HG03558 (cell line): ENCODE measurements at regions not wholly inside any gene's neighbourhood (a gene's known extent, or its start where the extent isn't known, plus 50 kb on each side); places are given as distances from the start of the nearest gene placed in this dataset.
"Not testable (repeated sequence)": the region's sequence is repeated elsewhere in the genome, so short reads cannot be mapped to it uniquely, and the experiment has no call there.

Source experiments
- ATAC-seq: cut with Tn5 transposase; IDR thresholded peaks from one replicate; pipeline ENCODE4 v1.9.1; 2021; ENCODE audit warnings: moderate number of reproducible peaks; ENCODE audit not compliant: unreplicated experiment; ENCODE audit errors: extremely low read depth

DNA sequence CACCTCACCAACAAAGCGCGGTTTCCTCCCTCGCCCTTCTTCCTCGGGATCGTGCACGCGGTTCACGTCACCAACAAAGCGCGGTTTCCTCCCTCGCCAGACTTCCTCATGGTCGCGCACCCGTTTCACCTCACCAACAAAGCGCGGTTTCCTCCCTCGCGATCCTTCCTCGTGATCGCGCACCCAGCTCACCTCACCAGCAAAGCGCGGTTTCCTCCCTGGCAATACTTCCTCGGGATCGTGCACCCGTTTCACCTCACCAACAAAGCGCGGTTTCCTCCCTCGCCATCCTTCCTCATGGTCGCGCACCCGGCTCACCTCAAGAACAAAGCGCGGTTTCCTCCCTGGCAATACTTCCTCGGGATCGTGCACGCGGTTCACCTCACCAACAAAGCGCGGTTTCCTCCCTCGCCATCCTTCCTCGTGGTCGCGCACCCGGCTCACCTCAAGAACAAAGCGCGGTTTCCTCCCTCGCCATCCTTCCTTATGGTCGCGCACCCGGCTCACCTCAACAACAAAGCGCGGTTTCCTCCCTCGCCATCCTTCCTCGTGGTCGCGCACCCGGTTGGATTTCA is 565.9 kb upstream of the PFKP start:
- ATAC-seq: not testable (repeated sequence)

DNA sequence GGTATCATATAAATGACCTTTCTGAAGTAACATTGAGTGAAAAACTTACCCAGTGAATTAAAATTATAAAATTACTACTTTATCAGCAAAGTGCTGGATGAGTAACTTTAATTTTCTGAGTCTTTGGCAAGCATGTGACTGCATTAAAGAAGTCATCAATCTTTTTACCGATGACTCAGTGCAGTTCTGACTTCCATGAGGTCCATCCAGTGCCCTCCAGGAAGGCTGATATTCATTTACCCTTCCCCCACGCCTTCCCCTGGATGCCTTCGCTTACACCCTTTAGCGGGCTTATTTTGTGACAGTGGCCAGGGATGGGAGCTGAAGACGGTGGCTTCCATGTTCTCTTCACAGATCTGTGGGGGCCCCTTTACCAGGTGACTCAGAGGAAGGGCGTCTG is 572.9 kb upstream of the PFKP start:
- no peak for ATAC-seq

DNA sequence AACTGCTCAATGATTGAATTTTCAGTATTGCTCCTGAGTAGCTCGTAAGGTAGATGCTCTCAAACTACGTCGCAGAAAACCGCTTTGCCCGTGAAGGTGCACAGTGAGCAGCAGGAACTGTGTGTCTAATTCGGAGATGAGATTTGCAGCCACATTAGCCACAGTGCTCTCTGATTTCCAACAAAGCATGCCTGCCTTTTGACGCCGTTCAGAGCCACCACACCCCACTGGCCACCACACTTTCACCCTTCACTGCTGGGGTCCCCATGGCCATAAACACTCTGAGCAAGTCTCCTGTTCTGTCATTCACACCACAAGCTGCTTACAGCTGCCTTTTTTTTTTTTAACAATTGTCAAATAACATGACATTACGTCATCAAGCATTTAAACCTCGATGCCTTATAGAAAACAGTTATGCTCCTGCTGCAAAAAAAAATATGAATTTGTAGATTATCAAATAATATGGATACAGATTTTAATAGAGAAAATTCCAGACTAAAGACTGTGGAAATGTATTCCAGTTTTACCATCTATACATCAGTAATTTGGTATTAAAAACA is 578.8 kb upstream of the PFKP start:
- ATAC-seq: no peak

DNA sequence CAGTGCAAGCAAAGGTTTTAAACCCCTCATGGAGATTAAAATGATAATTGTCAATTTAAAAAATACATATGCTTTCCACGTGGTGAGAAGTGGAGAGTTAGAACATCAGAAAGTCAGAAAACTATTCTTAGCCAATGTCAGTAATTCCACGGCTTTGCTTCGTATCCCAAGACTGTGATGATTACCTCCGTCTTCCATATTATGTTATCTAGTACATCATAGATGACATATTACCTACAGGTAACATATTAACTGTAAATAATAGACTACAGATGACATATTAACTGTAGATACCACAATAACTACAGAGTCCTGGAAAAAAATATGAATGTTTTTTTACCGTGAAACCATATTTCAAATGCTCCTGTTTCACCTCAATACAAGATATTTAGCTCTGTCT is 579.4 kb upstream of the PFKP start:
- ATAC-seq: no peak

DNA sequence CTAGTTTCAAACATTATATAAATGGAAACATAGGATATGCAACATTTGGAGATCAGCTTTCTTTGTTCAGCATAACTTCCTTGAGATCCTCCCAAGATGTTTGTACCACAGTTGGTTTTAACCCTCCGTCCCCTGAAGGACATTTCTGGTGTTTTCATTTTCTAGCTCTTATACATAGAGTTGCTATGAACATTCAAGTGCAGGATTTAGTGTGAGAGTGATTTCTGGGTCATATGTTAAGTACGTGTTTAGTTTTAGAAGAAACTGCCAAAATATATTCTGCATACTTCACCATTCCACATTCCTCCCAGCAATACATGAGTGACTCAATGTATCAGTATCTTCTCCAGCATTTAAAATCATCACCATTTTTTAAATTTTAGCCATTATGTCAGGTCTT is 588.7 kb upstream of the PFKP start:
- ATAC-seq: no peak

DNA sequence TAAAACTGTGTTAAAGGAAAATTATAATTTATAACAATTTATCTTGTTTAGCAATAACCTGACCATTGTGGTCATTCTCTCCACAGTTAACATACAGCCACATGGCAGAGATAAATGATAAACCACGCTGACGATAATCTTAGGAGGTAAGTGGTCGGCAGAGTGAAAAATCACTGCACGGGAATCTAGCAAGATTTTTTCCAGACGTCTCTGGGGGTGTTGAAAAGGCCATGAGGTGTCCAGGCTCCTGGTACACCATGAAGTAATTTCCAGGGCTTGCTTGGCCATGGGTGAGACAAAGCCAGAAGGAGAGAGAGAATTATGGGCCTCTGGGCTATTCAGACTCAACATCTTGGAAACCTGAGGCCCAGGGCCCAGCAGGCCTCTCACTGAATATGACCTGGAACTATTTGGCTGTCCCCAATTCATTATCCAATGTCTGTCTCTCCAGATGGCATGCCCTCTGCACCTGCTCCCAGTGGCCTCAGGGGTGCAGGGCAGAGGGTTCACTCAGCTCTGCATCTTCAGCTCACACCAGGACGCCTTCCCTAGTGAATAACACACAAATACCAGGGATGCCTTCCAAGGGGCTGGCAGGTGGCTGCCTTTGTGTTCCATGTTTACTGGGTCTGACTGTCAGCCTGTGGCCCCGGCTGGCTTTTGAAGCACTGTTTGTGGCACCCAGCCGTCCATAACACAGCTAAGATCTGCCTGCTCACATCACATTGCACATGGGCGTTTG is 590.4 kb upstream of the PFKP start:
- no peak for ATAC-seq

DNA sequence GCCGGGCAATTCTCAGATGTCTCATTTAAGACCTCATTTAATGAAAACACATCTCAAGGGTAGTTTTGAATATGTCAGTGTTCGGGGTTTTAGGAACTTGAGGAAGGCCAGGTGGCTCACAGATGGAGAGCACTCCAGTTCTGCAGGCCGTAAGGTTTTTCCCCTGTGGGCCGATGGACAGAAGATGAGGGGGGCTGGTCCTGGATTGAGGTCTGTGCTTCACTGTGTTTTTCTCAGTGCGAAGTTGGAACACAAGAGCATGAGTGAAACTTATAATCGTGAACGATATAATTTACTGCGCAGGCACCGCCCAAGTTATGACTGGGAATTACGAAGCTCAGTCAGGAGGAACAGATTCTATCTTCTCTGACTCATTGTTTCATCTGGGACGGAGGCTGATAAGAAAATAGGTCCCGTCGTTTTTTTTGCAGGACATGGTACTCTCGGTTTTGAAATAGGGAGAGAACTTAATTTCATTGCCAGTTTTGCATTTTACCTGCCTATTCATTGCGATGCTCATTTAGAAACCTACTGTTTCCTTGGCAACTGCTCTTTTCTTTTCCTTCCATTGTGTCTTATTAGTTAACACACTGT is 591.0 kb upstream of the PFKP start:
- no peak for ATAC-seq

DNA sequence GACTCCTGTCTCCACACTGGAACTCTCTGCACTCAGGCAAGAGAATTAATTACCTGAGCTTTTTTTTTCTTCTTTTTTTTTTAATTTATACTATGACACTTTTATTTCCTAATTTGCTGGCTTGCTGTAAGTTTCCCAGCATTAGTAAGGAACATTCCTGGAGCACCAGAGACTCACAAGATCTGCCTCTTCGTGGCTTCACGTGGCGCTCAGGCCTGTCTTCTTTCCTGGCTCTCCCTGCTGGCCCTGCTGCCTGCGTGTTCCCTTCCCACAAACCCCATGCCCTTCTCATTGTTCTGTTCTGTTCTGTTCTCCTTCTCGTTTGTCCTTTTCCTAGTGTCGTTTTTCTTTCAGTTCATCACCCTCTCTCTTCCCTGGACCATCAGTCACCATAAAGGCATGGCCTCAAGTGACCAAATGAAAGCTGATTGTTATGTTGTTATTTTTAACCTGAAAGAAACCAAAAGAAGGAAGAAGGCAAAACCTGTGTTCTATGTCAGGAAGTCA is 591.6 kb upstream of the PFKP start:
- no peak for ATAC-seq

DNA sequence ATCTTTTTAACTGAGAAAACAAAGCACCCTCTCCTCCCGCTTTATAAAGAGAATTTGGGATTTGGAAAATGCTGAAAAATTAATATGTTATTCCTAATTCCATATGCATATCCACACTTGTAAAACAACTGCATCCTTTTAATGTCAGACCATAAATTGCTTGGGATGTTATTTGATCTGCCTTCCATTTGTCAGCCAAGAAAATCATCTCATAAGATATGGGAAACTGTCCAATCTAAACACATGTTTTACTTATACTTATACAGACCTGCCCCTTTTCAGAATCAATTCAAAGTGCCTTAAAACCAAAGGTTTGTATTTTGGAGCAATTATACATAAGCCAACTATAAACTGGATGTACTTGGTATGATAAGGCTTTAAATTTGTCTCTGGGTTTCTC is 595.5 kb upstream of the PFKP start:
- no peak for ATAC-seq

DNA sequence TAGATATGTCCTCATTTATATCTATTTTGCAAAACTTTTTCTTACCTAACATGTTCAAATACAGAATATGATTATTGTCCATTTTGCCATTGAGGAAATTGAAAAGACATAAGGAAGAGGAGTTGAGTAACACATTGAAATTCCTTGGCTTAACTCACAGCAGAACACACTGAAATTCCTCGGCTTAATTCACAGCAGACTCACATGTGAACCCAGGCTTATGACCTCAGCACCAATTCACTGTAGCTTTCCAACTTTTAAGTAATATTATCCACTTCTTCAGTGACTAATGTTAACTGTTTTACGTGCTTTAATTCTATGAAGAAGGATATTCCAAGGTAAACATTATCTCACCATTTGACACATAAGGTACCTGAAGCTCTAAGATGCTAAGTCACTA is 597.5 kb upstream of the PFKP start:
- ATAC-seq: no peak

DNA sequence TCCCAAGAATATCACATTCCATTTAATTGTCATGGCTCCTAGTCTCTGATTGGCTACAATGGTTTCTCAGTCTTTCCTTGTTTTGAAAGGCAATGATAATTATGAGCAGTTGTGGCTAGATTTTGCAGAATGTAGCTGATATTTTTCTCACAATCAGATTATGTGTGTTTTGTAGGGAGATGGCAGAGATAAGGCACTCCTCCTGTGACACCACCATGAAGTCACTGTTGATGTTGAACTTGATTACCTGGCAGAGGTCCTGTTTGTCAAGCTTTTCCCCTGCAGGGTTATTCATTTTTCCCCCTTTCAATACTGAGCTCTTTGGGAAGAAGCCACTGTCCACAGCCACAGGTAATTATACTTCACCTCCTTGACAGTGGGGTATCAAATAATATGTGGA is 602.9 kb upstream of the PFKP start:
- ATAC-seq: no peak

DNA sequence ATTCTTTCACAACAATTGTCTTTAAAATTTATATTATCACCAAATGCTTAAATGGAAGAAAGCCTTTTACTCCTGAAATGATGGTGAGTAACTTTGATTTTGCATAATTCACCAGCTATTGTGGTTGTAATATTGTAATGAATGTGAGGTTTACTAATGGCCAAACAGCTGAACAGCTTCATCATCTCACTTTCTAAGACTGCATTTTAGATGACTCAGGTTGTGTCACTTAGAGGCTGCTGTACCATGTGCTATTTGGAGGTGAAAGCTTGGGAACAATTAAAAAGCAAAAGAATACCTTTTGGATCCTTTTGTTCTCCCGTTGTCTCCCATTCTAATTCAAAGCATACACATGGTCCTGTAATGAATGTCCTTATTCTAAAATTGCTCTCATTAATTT is 604.0 kb upstream of the PFKP start:
- ATAC-seq: no peak

DNA sequence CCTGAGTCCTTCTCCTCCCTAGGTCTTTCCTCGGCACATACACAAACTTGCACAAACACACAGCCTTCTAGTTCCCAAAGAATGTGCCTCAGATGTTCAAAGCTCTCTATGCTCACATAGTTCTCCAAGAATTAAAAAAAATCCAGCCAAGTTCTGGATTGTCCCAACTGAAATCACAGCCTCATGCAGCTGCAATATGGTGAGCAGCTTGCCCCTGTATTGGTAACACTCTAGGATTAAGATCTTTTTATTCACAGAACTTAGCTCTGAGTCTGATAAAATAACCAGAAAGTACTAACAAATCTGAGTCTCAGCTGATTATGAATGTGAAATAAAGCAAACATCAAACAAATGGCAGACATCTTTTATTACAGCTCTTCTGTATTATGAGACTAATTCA is 604.8 kb upstream of the PFKP start:
- no peak for ATAC-seq

DNA sequence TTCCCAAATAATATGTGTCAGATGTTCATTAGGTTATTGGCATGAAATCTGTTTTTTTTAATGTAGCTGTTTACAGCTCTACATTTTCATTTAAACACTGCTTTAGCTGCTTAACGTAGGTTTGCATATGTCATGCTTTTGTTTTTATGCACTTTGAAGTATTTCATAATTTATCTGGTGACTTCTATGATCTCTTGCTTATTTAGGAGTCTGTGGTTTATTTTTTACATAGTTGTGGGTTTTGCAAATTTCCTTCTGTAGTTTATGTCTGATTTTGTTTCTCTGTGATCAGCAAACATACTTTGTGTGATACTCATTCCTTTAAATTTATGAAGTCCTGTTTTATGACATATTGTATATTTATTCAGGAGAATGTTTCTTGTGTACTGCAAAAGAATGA is 606.5 kb upstream of the PFKP start:
- ATAC-seq: no peak

DNA sequence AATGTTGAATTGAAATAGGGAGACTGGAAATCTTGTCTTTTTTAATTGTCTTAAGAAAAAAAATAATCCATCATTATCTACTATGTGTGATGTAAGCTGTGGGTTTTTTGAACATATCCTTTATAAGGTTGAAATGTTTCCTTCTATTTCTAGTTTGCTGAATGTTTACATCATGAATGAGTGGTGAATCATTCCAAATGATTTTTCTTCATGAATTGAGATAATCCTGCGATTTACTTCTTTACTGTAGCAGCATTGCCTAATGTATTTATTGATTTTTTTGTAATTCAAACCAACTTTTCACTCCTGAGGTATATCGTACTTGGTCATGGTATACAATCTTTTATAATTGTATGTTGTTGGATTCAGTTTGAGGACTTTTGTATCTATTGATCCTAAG is 607.6 kb upstream of the PFKP start:
- no peak for ATAC-seq

DNA sequence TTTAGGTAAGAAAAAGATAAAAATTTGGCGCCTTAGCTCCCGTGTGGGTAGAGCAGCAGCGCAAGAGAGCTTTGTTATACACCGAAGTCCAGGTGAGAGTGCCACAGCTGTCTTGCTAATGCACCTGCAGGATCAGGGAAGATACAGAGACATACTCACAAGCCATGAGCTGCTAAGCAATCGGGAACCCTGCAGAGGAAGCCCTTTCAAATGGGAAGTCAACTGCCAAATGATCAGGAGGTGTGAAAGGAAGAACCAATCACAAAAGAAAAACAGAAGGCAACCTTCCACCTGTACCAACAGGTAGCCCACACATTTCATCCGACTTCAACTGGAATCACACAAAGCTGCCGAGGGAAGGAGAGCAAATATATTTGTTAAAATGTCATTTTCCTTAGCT is 610.5 kb upstream of the PFKP start:
- ATAC-seq: no peak

DNA sequence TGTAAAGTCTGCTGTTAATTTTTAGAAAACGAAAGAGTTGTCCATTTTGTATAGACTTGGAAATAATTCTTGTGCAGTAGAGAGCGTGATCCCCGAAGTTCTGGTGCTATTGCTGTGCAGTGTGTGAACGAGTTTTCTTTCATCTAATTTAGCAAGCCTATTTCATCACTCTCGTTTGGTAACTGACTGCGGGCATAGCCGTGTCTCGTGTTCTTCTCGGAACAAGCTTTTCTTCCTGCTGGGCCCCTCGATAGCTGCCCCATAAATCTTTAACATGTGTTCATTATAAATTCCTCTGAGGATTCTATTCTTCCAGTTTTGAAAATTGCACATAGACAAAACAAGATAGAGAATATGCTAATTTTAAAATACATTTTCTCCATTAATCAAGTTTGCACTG is 622.0 kb upstream of the PFKP start:
- no peak for ATAC-seq

DNA sequence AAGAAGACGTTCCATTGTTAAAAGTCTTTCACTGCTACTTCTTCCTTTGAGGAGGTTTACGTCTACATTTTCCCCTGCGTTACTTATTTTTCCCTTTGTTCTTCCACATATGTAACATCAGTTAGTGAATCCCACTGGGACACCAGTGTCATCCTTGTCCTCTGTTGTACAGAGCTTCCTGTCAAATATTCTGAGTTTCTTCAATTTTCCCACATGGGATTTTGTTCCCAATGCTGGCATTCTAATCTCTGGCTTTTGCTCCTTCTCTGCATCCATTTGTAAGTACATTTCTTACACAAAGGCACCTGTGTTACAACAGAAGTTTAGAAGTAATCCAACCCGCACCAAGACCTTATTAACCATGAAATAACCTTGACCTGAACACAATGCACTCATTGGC is 627.4 kb upstream of the PFKP start:
- ATAC-seq: no peak

DNA sequence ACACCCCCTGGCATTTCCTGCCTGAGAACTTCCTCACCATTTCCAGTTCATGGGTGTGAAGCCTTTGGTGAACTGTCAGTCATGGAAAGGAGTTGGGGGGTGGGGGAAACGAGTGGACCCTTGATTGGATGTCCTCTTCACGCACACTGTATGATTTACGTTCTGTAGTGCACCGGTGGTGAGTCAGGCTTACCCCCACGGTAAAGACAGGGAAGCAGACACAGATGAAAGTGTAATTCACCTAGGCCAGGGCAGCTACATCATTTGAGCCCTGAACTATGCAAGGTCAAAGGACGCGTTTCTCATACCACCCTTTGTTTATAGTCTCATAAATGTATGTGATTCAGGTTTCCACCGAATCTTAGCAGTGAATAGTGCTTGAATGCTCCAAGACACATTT is 628.3 kb upstream of the PFKP start:
- no peak for ATAC-seq

DNA sequence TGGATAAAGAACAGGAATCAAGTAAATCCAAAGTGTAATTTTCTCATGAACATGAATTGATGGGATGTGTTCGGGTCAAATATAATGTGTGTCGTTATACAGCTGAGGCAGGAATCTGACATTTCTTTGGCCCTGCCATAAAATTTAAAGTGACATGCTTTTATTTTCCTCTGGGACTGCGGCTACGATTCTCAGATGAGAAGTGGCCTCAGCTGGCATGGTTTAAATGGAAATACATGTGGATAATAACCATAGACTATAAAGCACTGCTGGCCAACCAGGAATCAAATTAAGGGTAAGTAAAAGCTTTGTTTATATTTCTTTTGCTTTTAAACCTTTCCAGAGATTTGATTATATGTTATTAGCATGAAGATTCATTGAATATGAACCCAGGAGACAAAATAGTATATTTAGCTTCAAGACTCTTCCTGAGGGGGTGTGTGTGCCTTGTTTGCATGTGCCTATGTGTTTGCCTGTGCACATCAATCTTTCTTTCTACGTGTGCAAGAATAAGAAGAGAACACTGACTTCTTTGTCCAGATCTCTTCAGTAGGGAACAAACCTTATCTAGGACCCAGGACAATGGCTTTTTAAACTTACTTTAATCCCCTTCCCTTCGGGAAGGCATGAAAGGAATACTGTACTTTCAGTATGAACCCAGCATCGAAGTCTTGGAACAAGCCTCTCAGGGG is 629.0 kb upstream of the PFKP start:
- no peak for ATAC-seq

DNA sequence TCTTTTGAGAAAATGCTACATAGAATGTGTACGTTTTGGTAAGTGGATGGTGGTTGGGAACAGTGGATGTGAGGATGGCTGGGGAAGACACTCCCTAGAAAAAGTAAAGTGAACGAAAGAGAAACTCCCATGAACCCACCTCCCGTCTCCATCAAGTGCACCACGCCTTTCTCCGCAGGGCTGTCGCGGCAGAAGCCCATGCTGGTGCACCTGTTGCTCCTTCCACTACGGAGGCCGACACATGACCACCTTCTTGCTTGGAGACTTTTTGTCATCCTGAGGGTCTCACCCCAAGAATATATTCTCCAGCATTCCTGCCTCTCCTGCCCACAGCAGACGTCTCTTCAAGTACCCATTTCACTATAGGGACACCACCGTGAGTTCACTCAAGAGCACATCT is 630.4 kb upstream of the PFKP start:
- ATAC-seq: no peak
